ENCODE measurements at regions not wholly inside any gene's neighbourhood (a gene's known extent, or its start where the extent isn't known, plus 50 kb on each side); places are given as distances from the start of the nearest gene placed in this dataset.

DNA sequence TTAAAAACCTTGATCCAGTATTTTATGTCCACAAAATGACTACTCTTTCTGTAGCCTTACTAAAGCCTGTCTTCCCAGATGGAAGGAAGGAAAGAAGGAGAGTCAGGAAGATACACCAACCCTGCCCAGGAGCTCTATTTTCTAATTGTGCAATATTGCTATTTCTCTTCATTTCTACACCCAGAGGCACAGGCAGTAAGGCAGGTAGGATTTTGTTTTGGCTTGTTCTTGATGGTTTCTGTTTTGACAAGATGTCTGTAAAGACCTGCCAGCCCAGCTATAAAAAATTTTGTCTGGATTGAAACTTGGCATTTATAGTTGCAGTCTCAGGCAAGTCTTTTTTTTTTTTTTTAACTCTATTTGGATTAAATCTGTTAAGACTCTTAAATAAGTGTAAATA lies 587.5 kb upstream of the ARID1B start:
- peaks cover 10% of the 10 kb centered on the region for H3K4me1 ChIP-seq
- H3K9me3 ChIP-seq = no peaks in the 10 kb centered on the region
- no peaks in the 10 kb centered on the region for H3K36me3 ChIP-seq
- H3K4me3 ChIP-seq = no peak overlapping the region
- no peaks in the 10 kb centered on the region for H3K27me3 ChIP-seq
- no peak for TF ChIP-seq EP300 (IDR thresholded peaks at IDR 0.05)
- TF ChIP-seq, protein P1, sequence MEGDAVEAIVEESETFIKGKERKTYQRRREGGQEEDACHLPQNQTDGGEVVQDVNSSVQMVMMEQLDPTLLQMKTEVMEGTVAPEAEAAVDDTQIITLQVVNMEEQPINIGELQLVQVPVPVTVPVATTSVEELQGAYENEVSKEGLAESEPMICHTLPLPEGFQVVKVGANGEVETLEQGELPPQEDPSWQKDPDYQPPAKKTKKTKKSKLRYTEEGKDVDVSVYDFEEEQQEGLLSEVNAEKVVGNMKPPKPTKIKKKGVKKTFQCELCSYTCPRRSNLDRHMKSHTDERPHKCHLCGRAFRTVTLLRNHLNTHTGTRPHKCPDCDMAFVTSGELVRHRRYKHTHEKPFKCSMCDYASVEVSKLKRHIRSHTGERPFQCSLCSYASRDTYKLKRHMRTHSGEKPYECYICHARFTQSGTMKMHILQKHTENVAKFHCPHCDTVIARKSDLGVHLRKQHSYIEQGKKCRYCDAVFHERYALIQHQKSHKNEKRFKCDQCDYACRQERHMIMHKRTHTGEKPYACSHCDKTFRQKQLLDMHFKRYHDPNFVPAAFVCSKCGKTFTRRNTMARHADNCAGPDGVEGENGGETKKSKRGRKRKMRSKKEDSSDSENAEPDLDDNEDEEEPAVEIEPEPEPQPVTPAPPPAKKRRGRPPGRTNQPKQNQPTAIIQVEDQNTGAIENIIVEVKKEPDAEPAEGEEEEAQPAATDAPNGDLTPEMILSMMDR (IDR thresholded peaks at IDR 0.05) = no peak
- TF ChIP-seq POLR2A (IDR thresholded peaks at IDR 0.05) = no peak
- no peak for TF ChIP-seq POLR2AphosphoS5 (IDR thresholded peaks at IDR 0.05)
- no peak for DNase-seq (ENCODE audit: low spot score in 2 of 2)
- H3K27ac ChIP-seq = no peak overlapping the region

DNA sequence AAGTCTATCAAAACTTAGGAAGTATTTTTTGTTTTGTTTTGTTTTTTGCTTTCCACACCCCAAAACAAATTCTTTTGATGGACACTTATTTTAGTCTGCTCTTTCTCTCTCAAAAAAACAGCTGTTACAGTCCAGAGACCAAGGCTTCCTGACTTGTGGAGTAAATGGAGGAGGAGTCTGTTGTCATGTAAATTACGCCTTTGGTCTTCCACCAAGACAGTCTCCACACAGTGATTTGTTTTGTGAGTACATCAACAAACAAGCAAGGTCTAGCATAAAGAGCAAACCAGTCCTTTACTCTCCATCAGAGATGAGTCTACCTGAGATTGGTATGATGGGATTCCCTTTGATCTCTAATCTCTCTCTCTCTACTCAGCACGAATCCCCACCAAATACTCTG lies 588.0 kb upstream of the ARID1B start:
- Histone ChIP-seq H3K4me3 (no peak overlapping the region), H3K9me3 (no peaks in the 10 kb centered on the region), H3K4me1 (peaks cover 10% of the 10 kb centered on the region), H3K36me3 (no peaks in the 10 kb centered on the region), H3K27me3 (no peaks in the 10 kb centered on the region), H3K27ac (no peak overlapping the region)
- 62% methylated on average over 2 of the region's 2 CpGs for WGBS
- no peak for DNase-seq (ENCODE audit: low spot score in 2 of 2)
- no peak for TF ChIP-seq POLR2AphosphoS5 (IDR thresholded peaks at IDR 0.05)
- no peak for TF ChIP-seq POLR2A (IDR thresholded peaks at IDR 0.05)
- no peak for TF ChIP-seq EP300 (IDR thresholded peaks at IDR 0.05)
- TF ChIP-seq, protein P1 (IDR thresholded peaks at IDR 0.05) = no peak

DNA sequence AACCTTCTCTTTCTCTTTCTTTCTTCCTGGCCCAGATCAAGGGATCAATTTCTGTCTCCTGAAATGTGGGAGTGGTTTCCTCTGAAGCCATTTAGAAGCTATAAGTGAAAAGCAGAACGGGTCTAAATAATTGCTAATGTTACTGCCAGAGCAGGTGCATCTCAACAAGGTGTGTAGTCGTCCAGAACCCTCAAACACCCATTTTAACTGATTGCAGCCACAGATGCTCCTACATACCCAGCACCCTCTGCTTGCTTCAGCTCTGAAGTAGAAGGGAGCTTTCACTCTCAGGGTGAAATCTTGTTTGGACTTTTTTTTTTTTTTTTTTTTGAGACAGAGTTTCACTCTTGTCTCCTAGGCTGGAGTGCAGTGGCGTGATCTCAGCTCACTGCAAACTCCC lies 592.1 kb upstream of the ARID1B start:
- H3K36me3 ChIP-seq = no peaks in the 10 kb centered on the region
- no peak overlapping the region for H3K27ac ChIP-seq
- DNase-seq (ENCODE audit: low spot score in 2 of 2) = no peak
- no peak overlapping the region for H3K4me3 ChIP-seq
- no peaks in the 10 kb centered on the region for H3K27me3 ChIP-seq
- TF ChIP-seq EP300 (IDR thresholded peaks at IDR 0.05) = no peak
- TF ChIP-seq POLR2AphosphoS5 (IDR thresholded peaks at IDR 0.05) = no peak
- TF ChIP-seq, protein P1 (IDR thresholded peaks at IDR 0.05) = no peak
- WGBS = 65% methylated on average over 3 of the region's 3 CpGs
- H3K9me3 ChIP-seq = no peaks in the 10 kb centered on the region
- H3K4me1 ChIP-seq = peaks cover 3% of the 10 kb centered on the region

DNA sequence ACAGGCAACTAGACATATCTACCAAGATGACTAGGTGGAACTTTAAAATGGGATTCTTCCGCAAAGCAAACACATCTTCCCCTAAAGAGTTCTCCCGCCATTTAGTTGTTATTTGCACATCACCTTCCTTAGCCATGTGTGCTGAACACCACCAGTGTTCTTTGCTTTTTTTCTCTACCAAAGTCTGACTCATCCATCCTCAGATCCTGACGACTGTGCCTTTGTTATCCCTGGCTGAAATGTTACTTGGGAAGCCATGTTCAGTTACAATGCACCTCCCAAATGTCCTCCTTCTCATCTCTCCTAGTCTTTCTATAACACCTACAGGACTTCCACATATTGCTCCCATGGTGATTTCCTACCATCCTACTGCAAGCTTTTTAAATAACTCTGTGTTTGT lies 593.5 kb upstream of the ARID1B start:
- no peak for TF ChIP-seq POLR2A (IDR thresholded peaks at IDR 0.05)
- no peak for TF ChIP-seq POLR2AphosphoS5 (IDR thresholded peaks at IDR 0.05)
- TF ChIP-seq, protein P1 (IDR thresholded peaks at IDR 0.05) = no peak
- no peak for TF ChIP-seq EP300 (IDR thresholded peaks at IDR 0.05)
- H3K4me1 ChIP-seq = no peaks in the 10 kb centered on the region
- no peaks in the 10 kb centered on the region for H3K9me3 ChIP-seq
- no peak overlapping the region for H3K4me3 ChIP-seq
- no peaks in the 10 kb centered on the region for H3K36me3 ChIP-seq
- DNase-seq (ENCODE audit: low spot score in 2 of 2) = no peak
- H3K27me3 ChIP-seq = no peaks in the 10 kb centered on the region
- no peak overlapping the region for H3K27ac ChIP-seq
- 71% methylated on average over 3 of the region's 3 CpGs for WGBS

DNA sequence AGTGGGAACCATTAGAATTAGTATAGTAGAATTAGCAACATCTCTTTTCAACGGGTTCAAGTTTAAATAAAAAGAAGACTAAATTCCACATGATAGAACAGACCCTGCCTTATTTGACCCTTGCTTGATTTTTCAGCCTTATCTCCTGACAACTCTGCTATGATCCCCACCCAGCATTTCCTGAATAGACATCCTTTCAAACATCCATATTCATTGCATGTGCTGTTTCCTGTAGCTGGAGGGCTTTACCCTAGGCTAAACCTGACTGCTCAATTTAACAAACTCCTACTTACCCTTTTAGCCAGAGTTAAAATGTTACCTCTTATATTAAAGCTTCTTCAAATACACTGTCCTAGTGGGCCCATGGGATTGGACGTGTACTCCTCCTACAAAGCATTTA lies 594.8 kb upstream of the ARID1B start:
- Histone ChIP-seq H3K4me1 (no peaks in the 10 kb centered on the region), H3K4me3 (no peak overlapping the region), H3K36me3 (no peaks in the 10 kb centered on the region), H3K9me3 (no peaks in the 10 kb centered on the region), H3K27ac (no peak overlapping the region), H3K27me3 (no peaks in the 10 kb centered on the region)
- TF ChIP-seq, protein P1 (IDR thresholded peaks at IDR 0.05) = no peak
- TF ChIP-seq EP300 (IDR thresholded peaks at IDR 0.05) (no peak), POLR2A (IDR thresholded peaks at IDR 0.05) (no peak), POLR2AphosphoS5 (IDR thresholded peaks at IDR 0.05) (no peak)
- no peak for DNase-seq (ENCODE audit: low spot score in 2 of 2)
- 71% methylated on average over 2 of the region's 2 CpGs for whole genome bisulfite sequencing

Data from suprapubic skin (tissue), 4 donors.